Spleen (tissue), 11 donors: ENCODE measurements at regions not wholly inside any gene's neighbourhood (a gene's known extent, or its start where the extent isn't known, plus 50 kb on each side); places are given as distances from the start of the nearest gene placed in this dataset.

Experiments used
- DNase-seq: peaks from one replicate; pipeline ENCODE4 v3.0.0-alpha.2; 2020
- H3K27ac ChIP-seq, 8 donors: fragments of 200-600 bp; sonication (generic) in 7 of 8; 1 replicate in 4 of 8; 2 replicates in 4 of 8; pipeline versions ENCODE4 v1.5.0 to v1.8.0; 2016 to 2021; ENCODE audit warnings: inconsistent platforms in 4 of 8, mild to moderate bottlenecking in 4 of 8, moderate library complexity in 1 of 8
- H3K27me3 ChIP-seq, 7 donors: fragments of 200-600 bp; sonication (generic) in 6 of 7; replicated peaks in 1 of 7; 1 replicate in 4 of 7; 2 replicates in 3 of 7; pipeline versions ENCODE4 v1.5.0 to v1.8.0; 2016 to 2021; ENCODE audit warnings: inconsistent platforms in 3 of 7, mild to moderate bottlenecking in 1 of 7
- H3K36me3 ChIP-seq, 6 donors: fragments of 200-600 bp; sonication (generic) in 5 of 6; 1 replicate in 4 of 6; 2 replicates in 2 of 6; pipeline versions ENCODE4 v1.5.0 to v1.8.0; 2016 to 2021; ENCODE audit warnings: inconsistent platforms in 2 of 6
- H3K4me1 ChIP-seq, 6 donors: fragments of 200-600 bp; sonication (generic) in 5 of 6; 1 replicate in 3 of 6; 2 replicates in 3 of 6; pipeline versions ENCODE4 v1.5.0 to v1.8.0; 2016 to 2021; ENCODE audit warnings: inconsistent platforms in 3 of 6
- H3K4me3 ChIP-seq, 8 donors: fragments of 200-600 bp; sonication (generic) in 7 of 8; 1 replicate in 4 of 8; 2 replicates in 4 of 8; pipeline versions ENCODE4 v1.5.0 to v1.8.0; 2016 to 2021; ENCODE audit warnings: inconsistent platforms in 4 of 8, mild to moderate bottlenecking in 4 of 8, moderate library complexity in 2 of 8
- H3K9me3 ChIP-seq, 8 donors: fragments of 200-600 bp; sonication (generic) in 7 of 8; 1 replicate in 4 of 8; 2 replicates in 4 of 8; pipeline versions ENCODE4 v1.5.0 to v1.8.0; 2016 to 2021; ENCODE audit warnings: inconsistent platforms in 4 of 8
- CTCF ChIP-seq, 11 experiments: fragments of 200-600 bp in 7 of 11; fragments of 450-650 bp in 4 of 11; sonication (generic) in 4 of 11; IDR thresholded peaks in 8 of 11; conservative IDR thresholded peaks in 3 of 11; 1 replicate in 7 of 11; 2 replicates in 4 of 11; pipeline versions ENCODE4 v1.4.0 to v1.8.0; 2016 to 2021; ENCODE audit warnings: antibody characterized with exemption in 11 of 11, inconsistent platforms in 4 of 11, mild to moderate bottlenecking in 1 of 11
- POLR2A ChIP-seq, 3 donors: fragments of 450-650 bp; IDR thresholded peaks; one replicate each; pipeline ENCODE4 v1.5.1; 2017; ENCODE audit warnings: antibody characterized with exemption in 3 of 3, mild to moderate bottlenecking in 1 of 3
- POLR2AphosphoS5 ChIP-seq, 3 donors: sonication (generic); formaldehyde crosslinking; IDR thresholded peaks; one replicate each; pipeline ENCODE4 v1.5.1; 2017; ENCODE audit warnings: antibody characterized with exemption in 3 of 3
- WGBS, 5 donors: extraction: QIAGEN DNeasy Blood & Tissue Kit in 3 of 5; methylation state at CpG; one replicate each; pipeline versions ENCODE4 v1.1.5 to v1.1.7; 2013 to 2018; 5-methylcytosine and 5-hydroxymethylcytosine counted together
- intact Hi-C: fragments of 100-400 bp; cut with DNase I; formaldehyde crosslinking; loops from one replicate; pipeline ENCODE4 v1.15.0; 2023; ENCODE audit warnings: low total_unique reads
- microRNA-seq, 3 donors: library from miRNA; unstranded; fragments of <30 nt; microRNA quantifications; one replicate each; pipeline versions ENCODE4 to v1.1.0, GENCODE V29; 2019 to 2020
- small RNA-seq, 4 donors: library from RNA; depleted of rRNA; stranded (forward); fragments of <200 nt; gene quantifications; one replicate each; pipeline ENCODE3, GENCODE V24; 2016
- donor health status: healthy with polysubstance abuse.
- donor health status: DM: no; HTN: no; CAD: no; lungs with moderate emphysema.
- donor health status: DM: no; HTN: no; CAD: no.
- donor health status: Bipolar disorder and iron deficiency.
- donor health status: healthy.
- donor health status: DM: no; HTN: no; CAD: no.
- donor health status: DM: yes; HTN: yes; CAD: no.

GRCh38 chr11:90274362-90274761, 51.5 kb upstream of the CHORDC1 start:
- Histone ChIP-seq H3K9me3 (peaks cover 0 to 6% (median 0%) of the 10 kb centered on the region in 8 donors), H3K4me3 (no peak overlapping the region)
- intact Hi-C loops, result no loop called here

More at GRCh38 chr11:90274362-90274761, 51.5 kb upstream of the CHORDC1 start:
- Histone ChIP-seq H3K27ac (no peak overlapping the region), H3K4me1 (no peaks in the 10 kb centered on the region), H3K36me3 (no peaks in the 10 kb centered on the region), H3K27me3 (no peaks in the 10 kb centered on the region)
- no peak for DNase-seq
- 81 to 94% (median 89%) methylated on average over 4 of the region's 4 CpGs for WGBS, 5 donors
- no peak for TF ChIP-seq POLR2A (IDR thresholded peaks at IDR 0.05)
- TF ChIP-seq POLR2AphosphoS5 (IDR thresholded peaks at IDR 0.05), result no peak
- no peak for TF ChIP-seq CTCF (IDR thresholded peaks at IDR 0.05 in 8 of 11, conservative IDR thresholded peaks at IDR 0.05 in 3 of 11)

Small RNA genes in the stretch of these regions (microRNA-seq; reads per million reads assigned to microRNA genes)
- gene MIR1261 (0 reads per million in 3 donors), gene MIR4490 (0 reads per million in 3 donors)

Small RNA genes in the stretch of these regions (small RNA-seq; reads per million reads assigned to genes)
- gene AP001002.3 (0 reads per million in 4 donors), gene MIR1261 (0 reads per million in 4 donors), gene MIR4490 (0 reads per million in 4 donors)
